ENCODE measurements at regions not wholly inside any gene's neighbourhood (a gene's known extent, or its start where the extent isn't known, plus 50 kb on each side); places are given as distances from the start of the nearest gene placed in this dataset.

DNA sequence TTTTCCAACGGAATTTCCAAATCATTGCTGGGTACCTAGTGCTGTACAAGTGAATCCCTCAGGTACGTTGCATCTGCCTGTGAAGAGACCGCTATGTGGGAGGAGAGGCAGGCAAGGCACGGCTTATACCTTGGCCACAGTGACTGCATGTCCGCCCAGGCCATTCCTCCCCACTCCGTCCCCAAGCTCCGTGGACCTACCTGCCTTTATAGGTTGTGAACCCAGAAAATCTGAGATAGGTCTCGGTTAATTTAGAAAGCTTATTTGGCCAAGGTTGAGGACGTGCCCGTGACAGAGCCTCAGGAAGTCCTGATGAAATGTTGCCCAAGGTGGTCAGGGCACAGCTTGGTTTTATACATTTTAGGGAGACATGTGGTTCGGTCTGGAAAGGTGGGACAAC, 218.5 kb upstream of the TSHZ3 start:
- no peak for DNase-seq

DNA sequence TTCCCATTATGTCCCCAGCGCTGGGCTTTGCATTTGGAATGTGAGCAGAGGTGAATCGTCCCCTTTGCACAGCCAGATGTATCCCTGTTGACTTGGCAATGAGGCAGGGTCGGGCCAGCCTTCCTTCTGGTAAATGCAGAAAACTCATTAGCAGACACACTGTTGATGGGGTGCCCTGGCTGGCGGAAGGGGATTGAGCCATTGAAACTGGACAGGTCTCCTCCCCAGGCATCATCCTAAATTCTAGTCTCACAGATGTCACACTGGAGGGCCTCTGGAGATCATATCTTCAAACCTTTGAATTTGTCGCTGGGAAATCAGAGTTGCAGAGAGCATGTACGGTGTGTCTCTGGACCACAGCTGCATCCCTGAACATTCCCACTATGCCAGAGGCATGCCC, 219.5 kb upstream of the TSHZ3 start:
- no peak for DNase-seq

DNA sequence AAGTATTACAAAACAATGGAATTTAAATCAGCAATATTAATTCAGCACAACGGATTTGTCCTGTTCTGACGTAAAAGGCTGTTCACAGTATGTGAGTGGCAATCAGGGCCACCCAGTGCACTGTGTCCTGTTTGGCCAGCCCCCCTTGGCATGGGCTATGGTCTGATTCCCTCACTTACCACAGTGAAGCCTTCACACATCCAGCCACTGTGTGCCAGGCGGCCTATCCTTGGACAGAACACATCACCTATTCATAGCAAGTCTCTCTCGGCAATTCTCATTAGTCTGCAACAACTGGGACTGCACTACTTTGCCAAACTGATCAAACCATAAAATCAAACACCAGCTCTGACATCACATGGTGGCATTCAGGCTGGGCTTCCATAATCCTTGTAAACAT, 221.5 kb upstream of the TSHZ3 start:
- no peak for DNase-seq

DNA sequence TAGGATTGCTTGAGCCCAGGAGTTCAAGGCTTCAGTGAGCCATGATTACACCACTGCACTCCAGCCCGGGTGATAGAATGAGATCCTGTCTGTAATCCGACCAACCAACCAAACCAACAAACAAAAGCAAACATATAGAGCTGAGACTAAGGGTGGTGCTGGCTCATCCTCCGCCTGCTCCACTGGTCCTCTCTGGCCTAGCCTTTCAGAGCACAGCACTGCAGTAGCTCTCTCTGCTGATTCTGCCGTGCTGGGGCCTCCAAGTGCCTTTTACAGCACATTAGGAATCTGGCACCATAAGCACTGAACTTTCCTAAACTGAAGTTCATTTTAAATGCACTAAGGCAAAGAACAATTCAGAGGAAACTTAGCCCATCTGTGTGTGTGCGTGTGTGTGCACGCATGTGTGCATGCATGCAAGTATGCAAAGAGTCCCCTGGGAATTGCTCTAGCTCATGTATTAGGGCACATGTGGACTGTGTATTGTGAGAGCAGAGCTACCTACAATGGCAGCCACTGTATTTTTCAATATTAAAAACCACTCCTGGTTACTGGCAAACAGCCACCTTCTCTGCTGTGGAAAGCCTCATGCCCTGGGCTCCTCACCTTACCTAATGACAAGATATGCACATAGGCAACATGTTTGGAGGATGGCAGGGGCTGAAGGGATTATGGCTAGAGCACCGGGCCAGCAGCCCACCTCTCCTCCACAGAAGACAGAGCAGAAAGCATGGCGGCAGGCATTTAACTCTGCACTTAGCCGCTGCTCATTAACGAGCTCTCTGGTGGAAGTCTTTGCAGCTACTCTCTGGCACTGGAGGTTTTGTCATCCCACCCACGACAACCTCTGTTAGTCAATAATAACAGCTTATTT, 223.1 kb upstream of the TSHZ3 start:
- no peak for DNase-seq

DNA sequence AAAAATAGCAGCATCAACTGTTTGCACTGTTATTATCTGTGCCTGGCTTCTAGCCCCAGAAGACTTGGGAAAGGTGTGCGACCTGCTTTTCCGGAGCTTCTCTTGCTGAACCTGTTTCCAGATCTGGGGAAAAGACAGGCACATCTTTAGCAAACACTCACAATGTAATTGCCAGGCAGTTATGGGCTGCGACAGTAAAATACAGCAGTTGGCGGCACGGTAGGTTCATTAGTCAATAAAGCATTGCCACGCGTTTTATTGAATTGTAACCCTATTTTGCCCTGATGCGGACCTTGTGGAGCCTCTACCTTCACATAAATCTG, 223.7 kb upstream of the TSHZ3 start:
- no peak for DNase-seq

DNA sequence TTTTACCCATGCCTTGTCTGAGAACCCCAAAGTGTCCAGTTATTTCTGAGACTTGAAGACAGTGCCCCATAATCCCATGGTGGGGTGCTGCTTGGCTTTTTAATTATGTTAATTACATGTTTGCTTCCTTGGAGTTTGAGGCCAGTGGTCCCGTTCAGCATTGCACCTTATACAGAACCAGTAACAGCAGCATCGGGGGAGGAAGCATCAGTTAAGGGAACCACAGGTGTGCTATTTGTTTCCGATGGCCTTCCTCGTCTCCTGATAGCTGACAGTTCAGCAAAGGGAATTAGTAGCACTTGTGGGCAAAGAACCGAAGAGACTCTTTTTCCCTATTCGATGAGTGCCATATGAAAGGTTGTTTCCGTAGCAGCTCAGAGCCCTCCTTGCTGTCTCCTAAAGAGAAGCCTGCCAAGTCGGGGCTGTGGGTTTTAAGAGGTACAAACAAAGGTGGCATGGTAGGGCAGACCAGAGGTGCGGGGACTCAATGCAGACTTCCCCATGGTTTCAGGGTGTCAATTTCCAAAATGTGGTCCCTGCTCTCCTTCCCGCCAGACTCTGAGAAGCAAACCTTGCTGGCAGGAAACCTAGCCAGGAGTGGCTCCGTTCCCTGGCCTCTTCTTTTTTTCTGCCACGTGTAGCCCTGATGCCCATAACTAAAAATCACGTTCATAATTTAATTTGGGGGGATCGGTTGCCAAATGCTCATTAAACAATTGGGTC, 225.2 kb upstream of the TSHZ3 start:
- no peak for DNase-seq

DNA sequence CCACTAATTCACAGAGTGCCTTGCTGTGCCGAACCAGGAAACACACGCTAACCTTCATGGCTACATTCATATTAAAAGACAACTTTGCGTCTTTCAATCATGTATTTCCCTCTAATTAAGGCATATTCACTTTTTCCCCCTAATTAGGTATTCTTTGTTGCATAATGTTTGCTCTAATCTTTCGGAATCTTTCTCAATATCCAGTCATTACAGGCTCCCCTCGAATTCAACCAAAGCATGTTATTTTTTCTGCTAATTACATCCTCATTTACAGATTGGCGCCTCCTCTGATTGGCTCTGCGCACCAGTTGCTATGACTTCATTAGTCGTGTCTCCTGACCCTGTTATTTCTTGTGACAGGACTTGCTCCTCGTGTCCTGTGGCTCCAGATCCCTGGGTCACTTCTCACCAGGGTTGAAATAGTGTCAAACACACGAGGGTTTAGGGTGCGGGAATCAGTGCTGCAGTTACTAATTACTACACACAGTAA, 226.7 kb upstream of the TSHZ3 start:
- DNase-seq: no peak

DNA sequence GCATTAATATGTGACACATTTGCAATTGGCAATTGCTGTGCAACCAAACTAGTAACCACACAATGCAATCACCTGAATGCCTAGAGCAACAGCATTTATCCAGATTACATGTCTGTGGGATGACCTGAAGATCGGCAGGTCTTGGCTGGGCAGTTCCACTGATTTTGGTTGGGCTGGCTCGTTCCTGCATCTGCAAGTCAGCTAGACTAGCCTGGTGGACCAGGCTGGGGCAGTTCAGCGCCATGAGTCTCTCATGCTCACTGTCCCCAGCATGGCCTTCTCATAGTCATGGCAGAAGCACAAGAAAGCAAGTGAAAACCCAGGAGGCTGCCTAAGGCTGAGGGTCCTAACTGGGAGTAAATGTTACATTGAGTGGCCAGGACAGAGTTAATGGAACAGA, 229.1 kb upstream of the TSHZ3 start:
- DNase-seq: no peak

DNA sequence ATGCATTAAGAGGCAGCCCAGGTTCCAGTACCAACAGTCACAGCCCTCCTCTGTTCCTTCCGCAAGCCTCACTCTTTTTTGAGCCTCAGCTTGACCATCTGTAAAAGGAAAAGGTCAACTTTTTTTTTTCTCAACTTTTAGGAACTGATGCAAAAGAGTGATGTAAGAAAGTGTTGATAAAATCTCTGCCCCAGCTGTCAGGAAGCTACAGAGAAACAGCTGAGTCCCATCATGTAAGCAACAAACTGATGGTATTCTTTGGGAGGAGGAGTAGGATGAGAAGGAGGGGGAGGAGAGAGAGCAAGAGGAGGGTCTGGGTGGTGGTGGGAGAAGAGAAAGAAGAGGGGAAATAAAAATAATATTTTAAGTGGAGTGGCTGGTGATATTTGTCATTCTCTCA, 233.9 kb upstream of the TSHZ3 start:
- DNase-seq: no peak

DNA sequence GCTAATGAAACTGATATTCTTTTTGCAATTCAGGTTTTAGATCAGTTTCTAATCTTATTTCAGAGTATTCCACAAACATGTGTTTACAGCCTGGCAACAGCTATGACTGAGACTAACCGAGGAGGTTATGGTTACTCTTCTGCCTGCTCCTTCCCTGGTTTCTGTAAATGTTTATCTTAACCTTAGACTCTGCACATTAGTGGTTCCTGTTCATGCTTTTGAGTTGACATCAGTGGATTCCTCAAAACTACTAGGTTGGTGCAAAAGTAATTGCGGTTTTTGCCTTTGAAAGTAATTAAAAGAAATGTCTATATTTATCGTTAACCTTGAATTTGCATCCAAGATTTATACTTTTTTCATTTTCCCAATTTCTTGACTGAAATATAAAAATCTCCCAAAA, 237.0 kb upstream of the TSHZ3 start:
- peak; percentile 10 for DNase-seq

DNA sequence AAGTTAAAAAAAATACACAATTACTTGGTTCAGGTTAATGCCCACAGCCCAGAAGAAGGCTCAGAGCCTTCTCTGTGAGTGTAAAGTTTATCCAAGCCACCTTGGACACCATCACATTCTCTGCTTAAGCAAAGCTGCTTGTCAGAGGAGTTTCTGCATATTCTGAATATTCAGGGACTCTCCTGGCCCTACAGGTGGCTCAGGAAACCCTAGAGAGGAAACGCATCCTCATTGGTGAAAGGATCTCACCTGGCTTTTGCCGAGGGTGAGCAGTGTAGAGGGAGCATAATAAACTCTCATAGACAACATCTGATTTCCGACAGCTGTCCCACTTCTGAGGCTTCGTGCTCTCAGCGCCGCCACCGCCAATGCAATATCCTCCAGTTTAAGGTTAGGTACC, 239.9 kb upstream of the TSHZ3 start:
- no peak for DNase-seq

DNA sequence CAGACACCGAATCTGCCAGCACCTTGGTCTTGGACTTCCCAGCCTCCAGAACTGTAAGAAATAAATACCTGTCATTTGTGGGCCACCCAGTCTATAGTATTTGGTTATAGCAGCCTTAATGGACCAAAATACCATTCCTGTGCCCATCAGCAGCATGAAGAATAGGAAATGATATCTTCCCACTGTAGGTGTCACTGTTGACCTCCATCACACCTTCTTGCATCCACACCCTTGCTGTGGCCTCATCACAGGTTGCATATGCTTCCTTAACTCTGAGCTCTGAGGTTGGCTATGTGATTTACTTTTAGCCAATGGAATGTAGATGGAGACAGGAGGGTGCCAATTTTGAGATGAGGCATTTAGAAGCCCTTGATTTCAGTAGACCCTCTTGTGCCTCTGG, 242.0 kb upstream of the TSHZ3 start:
- DNase-seq: no peak

DNA sequence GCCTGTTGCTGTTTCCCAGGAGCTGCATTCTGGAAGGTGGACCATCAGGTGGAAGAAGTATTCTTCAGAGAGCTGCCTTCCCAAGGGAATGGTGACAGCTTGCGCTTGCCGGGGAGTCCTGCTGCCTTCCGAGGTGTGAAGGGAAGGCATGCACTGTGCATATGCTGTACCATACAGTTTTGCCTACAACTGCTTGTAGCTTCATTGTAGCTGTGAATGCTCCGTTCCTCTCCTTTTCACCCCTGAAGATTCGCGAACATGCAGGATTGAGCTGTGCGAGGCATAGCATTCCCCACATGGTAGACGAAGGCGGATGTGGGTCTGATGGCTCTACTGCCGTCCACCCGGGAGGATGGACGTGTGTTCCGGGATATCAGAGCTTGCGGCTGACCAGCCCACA, 243.2 kb upstream of the TSHZ3 start:
- DNase-seq: no peak

DNA sequence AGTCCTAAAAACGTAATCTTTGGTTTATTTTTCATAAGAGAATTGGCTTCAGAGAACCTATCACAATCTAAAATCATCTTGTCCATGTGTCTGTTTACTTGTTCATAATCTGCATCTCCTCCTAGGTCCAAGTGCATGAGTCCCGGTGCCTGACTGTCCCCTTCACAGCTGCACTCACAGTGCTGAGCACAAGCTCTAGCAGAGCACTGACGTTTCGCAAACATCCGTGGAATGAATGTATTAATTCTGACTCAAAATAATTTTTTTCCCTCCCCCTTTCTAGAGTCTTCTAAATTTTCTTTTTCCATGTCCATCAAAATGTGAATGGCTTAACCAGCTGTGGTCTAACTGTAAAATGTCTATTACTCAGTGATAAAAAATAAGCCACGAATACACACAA, 245.5 kb upstream of the TSHZ3 start:
- DNase-seq: no peak

DNA sequence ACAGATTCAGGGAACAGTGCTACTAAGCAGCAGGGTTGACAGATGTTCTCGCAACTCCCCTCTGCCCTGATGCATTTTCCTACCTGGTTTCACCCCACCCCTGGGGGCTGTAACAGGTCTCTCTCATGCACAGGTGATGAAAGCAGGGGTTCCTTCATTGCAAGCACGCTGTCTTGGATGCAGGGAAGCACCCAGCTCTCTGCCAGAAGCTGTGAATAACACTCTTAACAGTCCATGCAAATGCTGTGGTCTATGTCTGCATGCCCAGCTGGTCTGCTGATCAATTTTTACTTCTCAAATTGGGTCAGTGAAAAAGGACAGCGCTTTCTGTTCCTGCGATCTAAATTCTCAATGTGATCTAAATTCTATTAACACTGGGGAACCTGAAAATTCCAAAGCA, 246.3 kb upstream of the TSHZ3 start:
- DNase-seq: no peak

DNA sequence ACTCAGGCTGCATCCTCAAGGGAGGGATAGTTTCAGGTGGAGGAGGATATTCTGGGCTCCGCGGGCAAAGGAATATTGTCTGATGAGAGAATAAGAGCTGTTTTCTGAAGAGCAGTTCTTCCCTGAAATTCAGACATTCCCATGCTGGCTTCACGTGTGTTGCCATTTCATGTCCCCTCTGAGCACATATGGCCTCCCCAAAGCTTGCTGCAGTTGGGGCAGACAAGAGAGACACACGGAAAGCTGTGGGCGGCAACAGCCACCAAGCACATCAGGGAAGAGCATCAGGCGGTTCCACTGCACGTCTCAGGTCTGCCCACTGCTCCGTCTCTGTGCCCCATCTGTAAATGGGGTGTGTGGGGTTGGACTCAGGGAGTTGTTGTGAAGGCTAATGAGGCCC, 247.5 kb upstream of the TSHZ3 start:
- DNase-seq: no peak

DNA sequence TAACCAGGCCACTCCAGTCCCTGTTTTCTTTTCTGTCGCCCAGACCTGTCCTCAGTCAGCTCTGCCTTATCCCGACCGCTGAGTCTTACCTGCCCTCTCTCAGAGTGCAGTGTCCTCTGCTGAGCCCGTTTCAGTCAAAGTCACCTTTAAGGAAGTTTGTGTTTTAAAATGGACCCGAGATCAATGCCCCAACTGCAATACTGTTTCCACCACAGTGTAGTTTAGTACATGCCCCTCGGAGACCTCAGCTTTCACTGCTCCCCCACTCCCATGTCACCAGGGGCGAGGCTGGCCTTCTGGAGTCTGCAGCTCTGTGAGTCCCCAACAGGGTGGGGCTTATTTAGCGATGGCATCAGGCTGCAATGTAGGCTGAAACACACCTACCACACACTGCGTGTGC, 248.4 kb upstream of the TSHZ3 start:
- DNase-seq: no peak

DNA sequence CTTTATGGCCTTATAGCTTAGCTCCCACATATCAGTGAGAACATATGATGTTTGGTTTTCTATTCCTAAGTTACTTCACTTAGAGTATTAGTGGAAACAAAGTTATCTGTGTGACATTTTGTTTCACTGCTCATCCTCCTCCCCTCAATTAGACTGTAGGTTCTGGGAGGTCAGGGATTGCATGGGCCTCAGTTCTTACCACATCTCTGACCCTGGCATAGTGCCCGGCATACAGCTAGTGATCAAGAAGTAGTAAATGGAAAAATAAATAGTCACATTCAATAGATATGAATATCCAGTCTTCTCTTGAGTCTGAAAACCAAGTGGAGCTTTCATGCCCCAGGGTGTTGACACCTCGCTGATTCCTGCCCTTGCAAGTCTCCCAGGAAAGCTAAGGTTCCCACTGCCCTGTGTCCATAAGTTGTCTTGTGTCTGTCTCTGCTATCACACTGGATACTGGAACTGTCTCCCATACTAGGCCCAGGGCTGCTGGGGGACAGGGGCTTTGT, 249.5 kb upstream of the TSHZ3 start:
- no peak for DNase-seq

DNA sequence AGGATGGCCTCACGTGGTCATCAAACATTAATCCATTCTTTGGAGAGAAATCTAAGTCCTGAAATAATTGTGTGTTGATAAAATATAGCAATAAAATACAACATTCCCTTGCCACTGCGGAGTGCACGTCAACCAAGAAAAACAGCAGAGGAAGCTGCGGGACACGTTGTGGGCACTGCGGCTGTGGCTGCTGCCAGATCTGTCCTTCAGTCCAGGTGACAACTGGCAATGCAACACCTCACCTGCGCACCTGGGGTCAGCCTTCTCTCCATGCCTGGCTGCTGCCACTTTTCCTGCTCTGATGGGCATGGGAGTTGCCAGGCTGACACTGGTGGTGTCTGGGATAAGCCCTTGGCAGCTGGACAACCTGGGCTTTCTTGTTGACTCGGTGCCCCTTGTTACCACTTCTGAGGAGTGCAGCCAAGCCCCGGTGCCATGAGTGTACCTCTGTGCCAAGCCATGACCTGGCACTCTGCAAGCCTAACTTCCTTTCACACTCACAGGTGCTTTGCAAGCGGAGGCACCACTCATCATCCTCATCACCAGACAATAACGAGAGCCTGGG, 251.6 kb upstream of the TSHZ3 start:
- DNase-seq: no peak

DNA sequence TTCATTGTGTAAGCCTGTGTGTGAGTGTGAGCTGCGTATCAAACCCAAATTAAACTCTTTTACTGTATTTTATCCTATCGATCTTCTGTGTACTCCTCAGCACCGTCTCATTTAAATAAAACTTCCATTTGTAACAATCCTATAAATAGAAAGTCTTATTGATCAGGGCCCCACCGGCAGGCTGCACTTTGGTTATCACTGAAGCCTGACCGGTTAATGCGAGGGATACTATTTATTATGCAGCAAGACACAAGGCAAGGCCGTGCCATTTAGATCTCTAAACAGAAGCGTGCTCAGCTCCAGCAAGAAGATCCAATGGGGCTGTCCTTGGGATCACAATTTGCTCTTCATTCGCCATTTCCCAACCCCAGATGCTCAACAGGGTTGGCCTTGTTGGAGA, 252.6 kb upstream of the TSHZ3 start:
- no peak for DNase-seq

DNA sequence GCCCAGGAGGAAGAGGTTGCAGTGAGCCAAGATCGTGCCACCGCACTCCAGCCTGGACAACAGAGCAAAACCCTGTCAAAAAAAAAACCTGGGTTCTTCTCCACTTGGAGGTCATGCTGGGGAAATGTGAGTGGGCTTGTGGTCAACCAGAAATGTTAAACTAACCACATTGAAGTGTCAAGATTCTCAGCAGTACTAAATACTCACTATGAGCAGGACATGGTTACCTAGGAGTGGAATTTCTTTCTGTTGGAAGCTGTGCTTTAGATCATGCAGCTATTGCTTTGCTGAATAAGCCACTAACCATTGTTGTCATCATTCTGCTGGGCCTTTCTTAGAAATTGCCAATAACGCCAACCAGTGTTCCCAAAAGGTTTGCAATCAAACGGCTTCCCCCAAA, 253.3 kb upstream of the TSHZ3 start:
- no peak for DNase-seq

DNA sequence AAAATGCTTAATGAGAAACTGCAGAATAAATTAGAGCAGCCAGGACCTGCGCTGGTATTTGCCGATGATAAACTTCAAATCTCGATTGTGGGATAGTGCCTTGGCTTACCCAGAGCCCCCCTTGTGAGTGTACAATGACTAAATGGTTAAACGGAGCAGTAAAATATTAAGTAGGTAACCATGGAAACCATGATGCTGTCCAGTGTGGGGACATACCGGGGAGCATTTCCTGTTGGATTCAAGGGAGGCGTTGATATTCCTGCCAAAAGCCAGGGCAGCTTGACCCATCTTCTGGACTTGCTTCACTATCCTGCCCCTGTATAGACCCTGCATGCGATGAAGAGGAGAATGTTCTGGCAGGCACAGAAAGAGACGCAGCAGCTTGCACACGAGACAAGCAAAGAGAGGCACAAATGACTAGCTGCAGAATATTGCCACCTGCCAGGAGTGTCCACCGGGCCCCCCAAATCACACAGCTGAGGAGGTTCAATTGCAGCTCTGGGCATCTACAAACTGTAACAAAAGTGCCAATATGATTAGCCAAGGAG, 255.3 kb upstream of the TSHZ3 start:
- no peak for DNase-seq

DNA sequence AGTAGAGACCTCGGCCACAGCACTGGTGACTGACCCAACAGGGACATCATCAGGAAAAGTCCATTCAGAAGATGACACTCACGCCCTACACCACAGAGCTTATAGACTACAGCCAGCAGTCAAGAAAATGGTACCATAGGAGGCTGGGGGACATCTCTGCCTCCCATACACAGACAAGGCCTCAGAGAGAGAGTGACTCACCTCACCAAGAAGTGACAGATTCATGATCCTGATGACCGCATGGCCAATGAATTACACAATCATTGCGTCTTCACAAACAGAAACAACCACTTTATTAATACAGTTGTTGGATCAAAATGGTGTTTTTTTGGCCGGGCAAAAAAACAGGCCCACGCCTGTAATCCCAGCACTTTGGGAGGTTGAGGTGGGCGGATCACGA, 260.8 kb upstream of the TSHZ3 start:
- DNase-seq: no peak

Data from fibroblast of upper back skin (primary cell).